DMS153 treated with DMSO at 0.1 percent for 48 hours (cell line): ENCODE measurements at regions not wholly inside any gene's neighbourhood (a gene's known extent, or its start where the extent isn't known, plus 50 kb on each side); places are given as distances from the start of the nearest gene placed in this dataset.
"Not testable (repeated sequence)": the region's sequence is repeated elsewhere in the genome, so short reads cannot be mapped to it uniquely, and the experiment has no call there.

Experiments
- DNase-seq: peaks from one replicate; lab custom pipeline; 2025; ENCODE audit not compliant: unreplicated experiment; lab: John Stamatoyannopoulos, UW

- peak; percentile 61 for DNase-seq
Observed at GRCh38 chrX:121851033-121851432, 803.6 kb downstream of the GLUD2 start.

- no peak for DNase-seq
Observed at GRCh38 chrX:121853762-121854613, 806.6 kb downstream of the GLUD2 start.

GRCh38 chrX:121854614-121854911 is 807.2 kb downstream of the GLUD2 start:
- no peak for DNase-seq

GRCh38 chrX:121858867-121859647 is 811.6 kb downstream of the GLUD2 start:
- no peak for DNase-seq

GRCh38 chrX:121863976-121864375 is 816.6 kb downstream of the GLUD2 start:
- DNase-seq, result no peak

GRCh38 chrX:121864561-121864960 is 817.2 kb downstream of the GLUD2 start:
- no peak for DNase-seq

GRCh38 chrX:121869876-121870477 is 822.6 kb downstream of the GLUD2 start:
- DNase-seq, result no peak

GRCh38 chrX:121871122-121871521 is 823.7 kb downstream of the GLUD2 start:
- no peak for DNase-seq

GRCh38 chrX:121876305-121876704 is 828.9 kb downstream of the GLUD2 start:
- no peak for DNase-seq

- DNase-seq, result not testable (repeated sequence)
Observed at GRCh38 chrX:121877337-121877736, 829.9 kb downstream of the GLUD2 start.

- no peak for DNase-seq
Observed at GRCh38 chrX:121886557-121886956, 839.1 kb downstream of the GLUD2 start.

- DNase-seq, result no peak
Observed at GRCh38 chrX:121894756-121895155, 847.3 kb downstream of the GLUD2 start.

GRCh38 chrX:121902463-121902862 is 855.1 kb downstream of the GLUD2 start:
- DNase-seq, result no peak

GRCh38 chrX:121903961-121904360 is 856.6 kb downstream of the GLUD2 start:
- DNase-seq, result no peak

- no peak for DNase-seq
Observed at GRCh38 chrX:121921258-121921657, 873.8 kb downstream of the GLUD2 start.

GRCh38 chrX:121931567-121931966 is 884.2 kb downstream of the GLUD2 start:
- DNase-seq, result no peak

- no peak for DNase-seq
Observed at GRCh38 chrX:121932688-121933087, 885.3 kb downstream of the GLUD2 start.

GRCh38 chrX:121949041-121949760 is 901.8 kb downstream of the GLUD2 start:
- no peak for DNase-seq

- DNase-seq, result no peak
Observed at GRCh38 chrX:121958886-121959285, 911.5 kb downstream of the GLUD2 start.

- DNase-seq, result no peak
Observed at GRCh38 chrX:121975671-121976070, 928.3 kb downstream of the GLUD2 start.

GRCh38 chrX:121987163-121987562 is 939.8 kb downstream of the GLUD2 start:
- DNase-seq, result no peak
